A549 (cell line): ENCODE measurements at regions not wholly inside any gene's neighbourhood (a gene's known extent, or its start where the extent isn't known, plus 50 kb on each side); places are given as distances from the start of the nearest gene placed in this dataset.

Experiments used
- RAD21 ChIP-seq, 2 experiments: fragments of >200 bp in 1 of 2; sonication (Bioruptor Twin) in 1 of 2; formaldehyde crosslinking in 1 of 2; IDR thresholded peaks in 1 of 2; conservative IDR thresholded peaks in 1 of 2; 2 replicates in 1 of 2; 3 replicates in 1 of 2; pipeline ENCODE4 v1.6.1; 2012 to 2018; ENCODE audit warnings: inconsistent platforms in 1 of 2
- ZC3H11A ChIP-seq: fragments of 450-650 bp; IDR thresholded peaks from 2 replicates; pipeline ENCODE4 v1.6.1; 2014; ENCODE audit warnings: antibody characterized with exemption, mild to moderate bottlenecking
- TF ChIP-seq, protein P1 (sequence below): fragments of >200 bp; sonication (Bioruptor Twin); formaldehyde crosslinking; IDR thresholded peaks from 3 replicates; pipeline ENCODE4 v1.5.1; 2016

DNA sequence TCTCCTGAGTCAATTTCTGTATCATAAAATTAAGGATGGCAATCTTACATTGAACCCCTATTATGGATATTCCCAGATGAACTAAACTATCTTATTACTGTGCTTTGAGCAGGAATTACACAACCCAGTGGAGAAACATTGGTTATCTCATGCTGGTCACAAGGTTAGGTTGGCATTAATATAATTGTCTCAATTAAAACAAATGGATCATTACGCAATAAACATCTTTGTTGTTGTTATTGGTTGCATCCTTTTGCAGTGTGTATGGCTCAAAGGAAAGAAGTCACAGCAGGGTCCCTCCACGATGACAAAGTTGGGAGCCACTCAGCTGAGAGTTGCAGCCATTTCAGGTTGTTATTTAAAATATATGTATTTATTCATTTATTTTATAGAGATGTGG, 297.0 kb upstream of the KLF4 start:
- TF ChIP-seq, protein P1, sequence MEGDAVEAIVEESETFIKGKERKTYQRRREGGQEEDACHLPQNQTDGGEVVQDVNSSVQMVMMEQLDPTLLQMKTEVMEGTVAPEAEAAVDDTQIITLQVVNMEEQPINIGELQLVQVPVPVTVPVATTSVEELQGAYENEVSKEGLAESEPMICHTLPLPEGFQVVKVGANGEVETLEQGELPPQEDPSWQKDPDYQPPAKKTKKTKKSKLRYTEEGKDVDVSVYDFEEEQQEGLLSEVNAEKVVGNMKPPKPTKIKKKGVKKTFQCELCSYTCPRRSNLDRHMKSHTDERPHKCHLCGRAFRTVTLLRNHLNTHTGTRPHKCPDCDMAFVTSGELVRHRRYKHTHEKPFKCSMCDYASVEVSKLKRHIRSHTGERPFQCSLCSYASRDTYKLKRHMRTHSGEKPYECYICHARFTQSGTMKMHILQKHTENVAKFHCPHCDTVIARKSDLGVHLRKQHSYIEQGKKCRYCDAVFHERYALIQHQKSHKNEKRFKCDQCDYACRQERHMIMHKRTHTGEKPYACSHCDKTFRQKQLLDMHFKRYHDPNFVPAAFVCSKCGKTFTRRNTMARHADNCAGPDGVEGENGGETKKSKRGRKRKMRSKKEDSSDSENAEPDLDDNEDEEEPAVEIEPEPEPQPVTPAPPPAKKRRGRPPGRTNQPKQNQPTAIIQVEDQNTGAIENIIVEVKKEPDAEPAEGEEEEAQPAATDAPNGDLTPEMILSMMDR = no peak
- TF ChIP-seq ZC3H11A (no peak), RAD21 (conservative IDR thresholded peaks at IDR 0.05 in 1 of 2, IDR thresholded peaks at IDR 0.05 in 1 of 2) (no peak)
